Osteoblast (primary cell): ENCODE measurements at regions not wholly inside any gene's neighbourhood (a gene's known extent, or its start where the extent isn't known, plus 50 kb on each side); places are given as distances from the start of the nearest gene placed in this dataset.

Experiments
- DNase-seq: peaks from one replicate; pipeline ENCODE4 v3.0.0; 2011; ENCODE audit warnings: low spot score, mixed read lengths; ENCODE audit not compliant: insufficient read length; ENCODE audit errors: missing footprints
- H2AFZ ChIP-seq: 2 replicates; pipeline ENCODE4 v1.6.0; 2011; ENCODE audit warnings: mild to moderate bottlenecking, low read length
- H3K27ac ChIP-seq: 2 replicates; pipeline ENCODE4 v1.5.1; 2011; ENCODE audit warnings: mild to moderate bottlenecking, low read depth, low read length, moderate library complexity
- H3K27me3 ChIP-seq: 2 replicates; pipeline ENCODE4 v1.6.0; 2012; ENCODE audit warnings: mild to moderate bottlenecking, control low read depth, inconsistent platforms, low read length, moderate library complexity; ENCODE audit not compliant: insufficient read depth
- H3K36me3 ChIP-seq: 2 replicates; pipeline ENCODE4 v1.5.1; 2011; ENCODE audit warnings: mild to moderate bottlenecking, low read length, control low read depth, moderate library complexity; ENCODE audit not compliant: insufficient read depth
- H3K4me1 ChIP-seq: 2 replicates; pipeline ENCODE4 v1.5.1; 2011; ENCODE audit warnings: mild to moderate bottlenecking, low read length, control low read depth, moderate library complexity; ENCODE audit not compliant: insufficient read depth
- H3K4me2 ChIP-seq: 2 replicates; pipeline ENCODE4 v1.6.0; 2011; ENCODE audit warnings: mild to moderate bottlenecking, low read length; ENCODE audit not compliant: insufficient read depth
- H3K4me3 ChIP-seq: fragments of 200-600 bp; sonication (generic); 3 replicates; pipeline ENCODE4 v1.5.1; 2012; ENCODE audit warnings: mild to moderate bottlenecking, low read length, inconsistent platforms; ENCODE audit not compliant: insufficient read depth
- H3K79me2 ChIP-seq: 2 replicates; pipeline ENCODE4 v1.6.0; 2012; ENCODE audit warnings: mild to moderate bottlenecking, low read length, control low read depth, inconsistent platforms; ENCODE audit not compliant: insufficient read depth
- H3K9me3 ChIP-seq: 2 replicates; pipeline ENCODE4 v1.5.1; 2011; ENCODE audit warnings: low read depth, low read length, control low read depth
- H4K20me1 ChIP-seq: 2 replicates; pipeline ENCODE4 v1.6.0; 2012; ENCODE audit warnings: mild to moderate bottlenecking, low read length, control low read depth; ENCODE audit not compliant: insufficient read depth
- TF ChIP-seq, protein P1 (sequence below): IDR thresholded peaks from 2 replicates; pipeline ENCODE4 v1.5.1; 2011; ENCODE audit warnings: mild to moderate bottlenecking, low read depth, low read length, moderate library complexity; ENCODE audit errors: extremely low read depth

DNA sequence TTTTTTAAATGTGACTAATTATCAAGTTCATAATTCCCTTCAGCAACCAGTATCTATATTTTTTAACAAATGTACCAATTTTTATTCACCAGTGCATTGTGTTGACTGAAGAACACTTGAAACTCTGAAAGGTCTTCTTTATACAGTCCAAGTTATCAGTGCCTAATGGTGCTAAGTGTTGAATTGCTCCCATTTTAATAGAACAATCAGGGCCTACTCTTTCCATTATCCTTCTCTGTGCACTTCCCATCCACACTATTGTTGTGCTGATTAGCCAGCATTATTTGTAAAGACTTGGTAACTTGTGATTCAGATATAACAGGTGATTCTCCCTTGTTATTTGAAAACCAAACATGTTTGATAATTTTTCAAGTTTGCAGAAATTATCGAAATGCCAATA lies 1209.7 kb upstream of the MAP3K7 start:
- no peaks in the 10 kb centered on the region for H3K27me3 ChIP-seq
- H3K79me2 ChIP-seq = no peaks in the 10 kb centered on the region
- H3K4me1 ChIP-seq = no peaks in the 10 kb centered on the region
- no peak overlapping the region for H3K4me3 ChIP-seq
- DNase-seq = no peak
- H3K27ac ChIP-seq = no peak overlapping the region
- no peaks in the 10 kb centered on the region for H4K20me1 ChIP-seq
- TF ChIP-seq, protein P1, sequence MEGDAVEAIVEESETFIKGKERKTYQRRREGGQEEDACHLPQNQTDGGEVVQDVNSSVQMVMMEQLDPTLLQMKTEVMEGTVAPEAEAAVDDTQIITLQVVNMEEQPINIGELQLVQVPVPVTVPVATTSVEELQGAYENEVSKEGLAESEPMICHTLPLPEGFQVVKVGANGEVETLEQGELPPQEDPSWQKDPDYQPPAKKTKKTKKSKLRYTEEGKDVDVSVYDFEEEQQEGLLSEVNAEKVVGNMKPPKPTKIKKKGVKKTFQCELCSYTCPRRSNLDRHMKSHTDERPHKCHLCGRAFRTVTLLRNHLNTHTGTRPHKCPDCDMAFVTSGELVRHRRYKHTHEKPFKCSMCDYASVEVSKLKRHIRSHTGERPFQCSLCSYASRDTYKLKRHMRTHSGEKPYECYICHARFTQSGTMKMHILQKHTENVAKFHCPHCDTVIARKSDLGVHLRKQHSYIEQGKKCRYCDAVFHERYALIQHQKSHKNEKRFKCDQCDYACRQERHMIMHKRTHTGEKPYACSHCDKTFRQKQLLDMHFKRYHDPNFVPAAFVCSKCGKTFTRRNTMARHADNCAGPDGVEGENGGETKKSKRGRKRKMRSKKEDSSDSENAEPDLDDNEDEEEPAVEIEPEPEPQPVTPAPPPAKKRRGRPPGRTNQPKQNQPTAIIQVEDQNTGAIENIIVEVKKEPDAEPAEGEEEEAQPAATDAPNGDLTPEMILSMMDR = no peak
- H2AFZ ChIP-seq = no peak overlapping the region
- H3K9me3 ChIP-seq = no peaks in the 10 kb centered on the region
- H3K36me3 ChIP-seq = no peaks in the 10 kb centered on the region
- no peak overlapping the region for H3K4me2 ChIP-seq

DNA sequence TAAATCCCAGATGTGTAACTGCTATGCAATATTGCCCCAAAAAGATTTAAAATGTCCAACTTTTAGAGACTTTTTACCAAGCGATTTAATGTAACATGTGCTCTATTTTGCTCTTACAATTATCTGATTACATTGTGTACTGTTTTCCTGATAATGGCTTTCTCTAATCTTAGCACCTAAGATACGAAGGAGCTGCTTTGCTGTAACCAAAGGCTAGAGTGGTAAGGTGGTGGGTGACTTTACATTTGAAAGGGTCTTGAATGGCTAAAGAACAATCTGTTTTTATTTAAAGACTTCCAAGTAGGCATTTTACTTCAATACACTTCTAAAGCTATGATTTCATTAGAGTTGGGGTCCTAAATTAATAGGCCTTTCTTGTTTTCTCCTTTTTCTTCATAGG lies 1201.6 kb upstream of the MAP3K7 start:
- Histone ChIP-seq H2AFZ (no peak overlapping the region), H3K4me2 (no peak overlapping the region), H3K27ac (no peak overlapping the region), H3K27me3 (no peaks in the 10 kb centered on the region), H3K79me2 (no peaks in the 10 kb centered on the region), H3K9me3 (peaks cover 3% of the 10 kb centered on the region), H4K20me1 (no peaks in the 10 kb centered on the region), H3K4me3 (no peak overlapping the region), H3K4me1 (no peaks in the 10 kb centered on the region), H3K36me3 (no peaks in the 10 kb centered on the region)
- DNase-seq = no peak
- TF ChIP-seq, protein P1 = no peak

GRCh38 chr6:91786474-91787184 lies 1199.8 kb upstream of the MAP3K7 start:
- Histone ChIP-seq H3K4me3 (no peak overlapping the region), H3K9me3 (peaks cover 3% of the 10 kb centered on the region), H3K79me2 (no peaks in the 10 kb centered on the region), H3K4me2 (no peak overlapping the region), H4K20me1 (no peaks in the 10 kb centered on the region), H2AFZ (no peak overlapping the region), H3K27ac (no peak overlapping the region), H3K36me3 (no peaks in the 10 kb centered on the region), H3K4me1 (no peaks in the 10 kb centered on the region), H3K27me3 (no peaks in the 10 kb centered on the region)
- TF ChIP-seq, protein P1 = no peak
- no peak for DNase-seq

DNA sequence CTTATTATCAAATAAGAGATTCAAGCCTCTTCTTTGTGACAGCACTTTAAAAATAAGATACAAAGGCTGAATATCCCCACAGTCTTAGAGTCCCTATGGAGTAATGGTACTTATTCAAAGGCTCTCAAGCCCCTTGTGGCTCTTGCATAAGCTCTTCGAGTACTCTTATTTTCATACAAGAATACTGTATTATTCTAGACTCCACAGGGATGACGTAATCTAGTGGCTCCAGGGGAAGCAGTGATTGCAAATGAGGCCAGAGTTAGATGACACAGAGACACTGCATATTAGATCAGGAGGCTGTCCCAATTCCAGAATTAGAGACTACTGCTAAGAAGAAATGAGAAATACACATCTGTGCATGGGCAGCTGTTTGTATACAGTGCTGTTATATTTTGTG lies 1195.9 kb upstream of the MAP3K7 start:
- H3K4me2 ChIP-seq = no peak overlapping the region
- H3K79me2 ChIP-seq = no peaks in the 10 kb centered on the region
- H3K9me3 ChIP-seq = peaks cover 3% of the 10 kb centered on the region
- no peaks in the 10 kb centered on the region for H4K20me1 ChIP-seq
- no peak overlapping the region for H3K4me3 ChIP-seq
- no peak for DNase-seq
- H3K27ac ChIP-seq = no peak overlapping the region
- TF ChIP-seq, protein P1 = no peak
- no peaks in the 10 kb centered on the region for H3K27me3 ChIP-seq
- H3K36me3 ChIP-seq = no peaks in the 10 kb centered on the region
- H2AFZ ChIP-seq = no peak overlapping the region
- H3K4me1 ChIP-seq = no peaks in the 10 kb centered on the region
